GM19397 (cell line): ENCODE measurements at regions not wholly inside any gene's neighbourhood (a gene's known extent, or its start where the extent isn't known, plus 50 kb on each side); places are given as distances from the start of the nearest gene placed in this dataset.

ENCODE experiments used
- ATAC-seq: cut with Tn5 transposase; IDR thresholded peaks from one replicate; pipeline ENCODE4 v1.9.1; 2021; ENCODE audit warnings: mild to moderate bottlenecking, moderate library complexity; ENCODE audit not compliant: unreplicated experiment

GRCh38 chr2:215668378-215668775 lies 232.5 kb upstream of the FN1 start:
- no peak for ATAC-seq

GRCh38 chr2:215667585-215668377 lies 231.9 kb upstream of the FN1 start:
- no peak for ATAC-seq

GRCh38 chr2:215664847-215665525 lies 229.1 kb upstream of the FN1 start:
- ATAC-seq: peak; percentile 65

- no peak for ATAC-seq
These were observed 226.8 kb upstream of the FN1 start for GRCh38 chr2:215662715-215663114.

DNA sequence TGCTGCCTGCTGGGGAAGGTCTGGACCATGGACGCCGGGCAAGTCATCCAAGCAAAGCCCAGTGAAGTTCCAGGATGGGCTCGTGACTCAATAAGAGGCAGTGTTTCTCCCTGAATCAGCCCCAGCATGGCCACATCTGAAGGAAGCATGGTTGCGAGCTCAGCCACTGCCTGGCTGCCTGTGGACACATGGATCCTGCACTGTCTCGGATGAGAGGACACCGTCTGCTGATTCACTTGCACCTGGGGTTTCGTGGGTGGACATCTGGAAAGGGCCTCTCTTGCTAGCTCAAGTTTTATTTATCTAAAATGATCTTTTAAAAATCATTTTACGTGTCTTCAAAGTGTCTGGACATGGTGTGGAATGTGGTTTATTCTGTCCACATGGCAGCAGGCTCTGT lies 224.8 kb upstream of the FN1 start:
- no peak for ATAC-seq

- ATAC-seq: no peak
These were observed 223.8 kb upstream of the FN1 start for GRCh38 chr2:215659650-215660049.

GRCh38 chr2:215658635-215659305 lies 222.9 kb upstream of the FN1 start:
- no peak for ATAC-seq

- no peak for ATAC-seq
These were observed 222.0 kb upstream of the FN1 start for GRCh38 chr2:215657844-215658243.

DNA sequence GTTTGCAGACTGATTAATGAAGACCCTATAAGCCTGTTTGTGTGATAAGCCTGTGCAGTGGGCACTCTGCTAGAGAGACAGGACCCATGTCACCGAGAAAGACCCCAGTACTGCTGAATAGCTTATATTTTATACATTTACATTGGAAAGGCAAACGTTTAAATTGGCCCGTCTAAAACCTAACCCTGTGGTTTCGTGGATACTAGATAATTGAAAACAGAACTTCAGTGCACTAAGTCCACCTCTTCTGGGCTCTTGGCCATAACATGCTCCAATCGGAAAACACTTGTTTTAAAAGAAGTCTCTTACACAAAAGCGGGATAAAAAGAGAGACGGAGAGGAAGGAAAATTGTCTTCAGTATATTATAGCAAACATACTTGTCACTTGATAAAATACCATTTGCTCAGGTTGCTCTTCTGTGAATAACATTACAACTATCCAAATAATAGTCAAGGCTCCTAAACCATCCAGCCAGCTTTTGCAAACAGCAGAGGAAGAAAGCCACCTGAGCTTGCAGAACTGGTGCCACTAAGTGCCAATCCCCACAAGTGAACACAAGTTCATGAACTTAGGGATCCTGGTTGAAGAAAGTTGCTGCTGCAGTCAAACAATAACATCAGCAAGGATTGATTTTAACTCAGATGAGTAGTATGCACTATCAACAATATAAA lies 218.4 kb upstream of the FN1 start:
- ATAC-seq: no peak

GRCh38 chr2:215653344-215654030 lies 217.6 kb upstream of the FN1 start:
- ATAC-seq: no peak

- ATAC-seq: no peak
These were observed 216.5 kb upstream of the FN1 start for GRCh38 chr2:215652388-215652787.

DNA sequence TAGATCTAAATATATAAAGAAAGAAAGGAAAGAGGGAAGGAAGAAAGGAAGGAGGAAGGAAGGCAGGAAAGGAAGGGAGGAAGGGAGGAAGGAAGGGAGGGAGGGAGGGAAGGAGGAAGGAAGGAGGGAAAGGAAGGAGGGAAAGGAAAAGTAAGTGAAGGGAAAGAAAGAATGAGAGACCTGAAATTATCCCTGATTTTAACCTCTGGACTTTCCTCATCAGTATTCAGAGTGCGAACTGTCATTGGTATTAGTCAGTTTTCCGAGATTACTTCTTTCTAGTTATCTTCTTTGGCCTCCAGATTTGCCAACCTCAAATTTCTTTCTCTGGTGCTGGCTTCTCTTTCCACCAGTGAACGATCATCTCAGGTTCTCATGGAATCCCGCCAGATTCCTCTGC lies 215.5 kb upstream of the FN1 start:
- ATAC-seq: no peak

DNA sequence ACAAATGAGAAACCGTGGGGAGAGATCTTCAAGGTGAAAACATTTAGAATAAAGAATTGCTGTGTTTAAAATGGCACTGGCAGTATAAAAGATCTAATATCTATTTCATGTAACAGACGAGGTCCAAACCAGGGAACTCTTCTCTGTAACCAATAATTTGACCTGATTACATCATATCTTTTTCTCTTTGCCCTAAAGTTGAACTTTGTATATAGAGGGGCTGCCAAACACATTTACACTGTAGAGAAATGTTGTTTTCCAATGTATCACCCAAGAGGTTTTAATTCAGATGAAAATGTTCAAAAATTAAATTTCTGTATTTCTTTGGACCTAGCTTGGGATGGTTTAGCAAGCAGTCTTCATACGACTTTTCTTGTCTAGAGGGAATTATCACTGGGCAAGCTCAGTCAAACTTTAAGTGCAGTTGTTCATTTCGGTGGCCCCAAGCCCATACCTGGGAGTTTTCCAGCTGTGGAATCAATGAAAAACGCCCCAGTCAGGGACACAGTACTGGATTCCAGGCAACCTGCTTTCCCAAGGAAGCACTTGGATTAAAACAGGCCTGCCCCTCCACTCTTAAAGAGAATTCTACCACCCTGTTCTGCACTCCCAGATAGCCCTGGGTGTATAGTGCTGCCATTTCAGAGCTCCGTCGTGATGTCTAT lies 208.5 kb upstream of the FN1 start:
- no peak for ATAC-seq

DNA sequence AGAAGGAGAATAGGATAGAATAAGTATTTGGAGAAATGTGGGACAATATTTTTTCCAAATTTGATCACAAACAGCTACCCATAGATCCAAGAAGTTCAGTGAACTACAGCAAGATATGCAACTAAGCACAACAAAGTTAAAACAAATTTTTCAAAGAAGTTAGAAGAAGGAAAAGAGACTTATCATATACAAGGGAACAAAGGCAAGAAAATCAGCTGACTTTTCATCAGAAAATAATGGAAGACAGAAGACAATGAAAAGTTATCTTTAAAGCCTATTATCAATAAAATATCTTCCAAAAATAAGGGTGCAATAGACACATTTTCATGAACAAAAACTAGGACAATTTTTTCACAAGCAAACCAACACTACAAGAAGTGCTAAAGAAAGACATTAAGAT lies 202.8 kb upstream of the FN1 start:
- no peak for ATAC-seq

- no peak for ATAC-seq
These were observed 201.8 kb upstream of the FN1 start for GRCh38 chr2:215637651-215638050.

DNA sequence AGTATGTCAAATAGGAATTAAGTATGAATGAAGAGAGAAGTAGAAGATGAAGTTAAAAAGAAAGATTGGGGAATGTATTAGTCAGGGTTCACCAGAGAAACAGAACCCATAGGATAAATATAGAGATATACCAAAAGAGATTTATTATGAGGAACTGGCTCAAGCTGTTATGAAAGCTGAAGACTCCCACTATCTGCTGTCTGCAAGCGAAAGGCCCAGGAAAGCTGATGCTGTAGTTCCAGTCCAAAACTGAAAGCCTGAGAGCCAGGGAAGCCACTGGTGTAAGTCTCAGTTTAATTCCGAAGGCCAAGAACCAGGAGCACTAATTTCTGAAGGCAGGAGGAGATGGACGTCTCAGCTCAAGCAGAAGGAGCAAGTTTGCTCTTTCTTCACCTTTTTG lies 200.9 kb upstream of the FN1 start:
- ATAC-seq: no peak

DNA sequence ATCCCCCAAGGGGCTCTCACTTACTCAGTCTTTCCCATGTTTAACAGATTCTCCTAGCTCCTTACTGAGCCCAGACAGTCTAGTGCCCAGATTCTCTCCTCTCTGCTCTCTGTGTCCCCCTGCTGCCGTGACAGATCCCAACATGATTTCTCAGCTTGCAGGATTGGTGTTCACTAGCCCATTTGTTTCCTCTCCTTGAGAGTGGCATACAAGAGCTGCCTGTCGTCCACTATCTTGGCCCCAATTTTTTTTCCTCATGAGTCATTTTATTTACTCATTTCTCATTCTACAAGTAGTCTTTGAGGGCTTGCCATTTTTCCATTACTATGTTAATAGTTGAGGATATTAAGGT lies 199.9 kb upstream of the FN1 start:
- no peak for ATAC-seq

GRCh38 chr2:215635071-215635787 lies 199.4 kb upstream of the FN1 start:
- no peak for ATAC-seq

- no peak for ATAC-seq
These were observed 197.5 kb upstream of the FN1 start for GRCh38 chr2:215633360-215633759.

DNA sequence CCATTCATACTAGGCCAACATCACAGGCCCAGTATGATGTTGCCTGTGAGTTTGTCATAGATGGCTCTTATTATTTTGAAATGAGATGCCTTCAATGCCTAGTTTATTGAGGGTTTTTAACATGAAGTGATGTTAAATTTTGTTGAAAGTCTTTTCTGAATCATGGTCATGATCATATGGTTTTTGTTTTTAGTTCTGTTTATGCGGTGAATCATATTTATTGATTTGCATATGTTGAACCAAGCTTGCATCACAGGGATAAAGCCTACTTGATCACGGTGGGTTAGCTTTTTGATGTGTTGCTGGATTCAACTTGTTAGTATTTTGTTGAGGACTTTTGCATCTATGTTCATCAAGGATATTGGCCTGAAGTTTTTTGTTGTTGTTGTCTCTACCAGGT lies 195.8 kb upstream of the FN1 start:
- ATAC-seq: no peak
